Hepatocyte (in vitro differentiated cells): ENCODE measurements at regions not wholly inside any gene's neighbourhood (a gene's known extent, or its start where the extent isn't known, plus 50 kb on each side); places are given as distances from the start of the nearest gene placed in this dataset.

Experiments
- EZH2 ChIP-seq: fragments of 200-600 bp; sonication (generic); IDR thresholded peaks from 2 replicates; pipeline ENCODE4 v1.6.1; 2016; ENCODE audit warnings: antibody characterized with exemption, mild to moderate bottlenecking, borderline replicate concordance
- EZH2phosphoT487 ChIP-seq: fragments of 200-600 bp; sonication (generic); IDR thresholded peaks from one replicate; pipeline ENCODE4 v1.6.1; 2018; ENCODE audit warnings: antibody characterized with exemption, mild to moderate bottlenecking, low read depth, moderate library complexity; ENCODE audit not compliant: unreplicated experiment, severe bottlenecking
- TF ChIP-seq, protein P1 (sequence below): fragments of 200-600 bp; sonication (generic); IDR thresholded peaks from 2 replicates; pipeline ENCODE4 v1.5.1; 2016; ENCODE audit warnings: antibody characterized with exemption, mild to moderate bottlenecking; ENCODE audit not compliant: poor library complexity

DNA sequence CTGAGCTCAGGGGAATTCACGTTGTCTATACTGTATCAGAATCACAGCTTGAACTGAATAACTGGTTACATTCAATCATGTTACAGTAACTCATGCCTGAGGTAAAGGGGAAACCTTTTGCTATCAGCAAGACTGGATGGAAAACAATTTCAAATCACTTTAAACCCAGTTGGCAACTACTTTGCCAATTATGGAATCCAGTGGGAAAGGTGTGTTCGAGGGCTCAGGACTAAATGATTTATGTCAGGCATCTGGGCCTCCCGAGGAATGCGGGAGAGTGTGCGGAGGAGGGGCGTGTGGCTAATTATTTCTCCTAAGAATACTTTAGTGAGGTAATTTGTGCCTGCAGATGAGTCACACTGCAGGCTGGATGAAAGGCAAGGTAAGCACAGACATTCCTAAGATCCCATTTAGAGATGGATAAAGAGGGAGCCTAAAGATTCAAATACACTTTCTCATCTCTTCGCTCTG is 100.1 kb downstream of the HRH4 start:
- TF ChIP-seq, protein P1, sequence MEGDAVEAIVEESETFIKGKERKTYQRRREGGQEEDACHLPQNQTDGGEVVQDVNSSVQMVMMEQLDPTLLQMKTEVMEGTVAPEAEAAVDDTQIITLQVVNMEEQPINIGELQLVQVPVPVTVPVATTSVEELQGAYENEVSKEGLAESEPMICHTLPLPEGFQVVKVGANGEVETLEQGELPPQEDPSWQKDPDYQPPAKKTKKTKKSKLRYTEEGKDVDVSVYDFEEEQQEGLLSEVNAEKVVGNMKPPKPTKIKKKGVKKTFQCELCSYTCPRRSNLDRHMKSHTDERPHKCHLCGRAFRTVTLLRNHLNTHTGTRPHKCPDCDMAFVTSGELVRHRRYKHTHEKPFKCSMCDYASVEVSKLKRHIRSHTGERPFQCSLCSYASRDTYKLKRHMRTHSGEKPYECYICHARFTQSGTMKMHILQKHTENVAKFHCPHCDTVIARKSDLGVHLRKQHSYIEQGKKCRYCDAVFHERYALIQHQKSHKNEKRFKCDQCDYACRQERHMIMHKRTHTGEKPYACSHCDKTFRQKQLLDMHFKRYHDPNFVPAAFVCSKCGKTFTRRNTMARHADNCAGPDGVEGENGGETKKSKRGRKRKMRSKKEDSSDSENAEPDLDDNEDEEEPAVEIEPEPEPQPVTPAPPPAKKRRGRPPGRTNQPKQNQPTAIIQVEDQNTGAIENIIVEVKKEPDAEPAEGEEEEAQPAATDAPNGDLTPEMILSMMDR = no peak
- TF ChIP-seq EZH2 = no peak
- no peak for TF ChIP-seq EZH2phosphoT487
